ENCODE measurements at regions not wholly inside any gene's neighbourhood (a gene's known extent, or its start where the extent isn't known, plus 50 kb on each side); places are given as distances from the start of the nearest gene placed in this dataset.
"Not testable (repeated sequence)": the region's sequence is repeated elsewhere in the genome, so short reads cannot be mapped to it uniquely, and the experiment has no call there.

- not testable (repeated sequence) for DNase-seq
Observed at GRCh38 chr11:71723991-71724390, 109.0 kb upstream of the DEFB108B start.

DNA sequence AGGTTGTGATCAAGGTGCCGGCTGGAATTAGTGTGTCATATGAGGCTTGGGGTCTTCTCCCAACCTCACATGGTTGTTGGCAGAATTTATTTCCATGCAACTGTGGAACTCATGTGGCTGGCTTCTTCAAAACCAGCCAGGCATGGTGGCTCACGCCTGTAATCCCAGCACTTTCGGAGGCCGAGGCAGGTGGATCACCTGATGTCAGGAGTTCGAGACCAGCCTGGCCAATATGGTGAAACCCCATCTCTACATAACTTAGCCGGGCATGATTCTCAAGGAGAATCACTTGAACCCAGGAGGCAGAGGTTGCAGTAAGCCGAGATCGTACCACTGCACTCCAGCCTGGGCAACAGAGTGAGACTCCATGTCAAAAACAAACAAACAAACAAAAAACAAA lies 102.3 kb upstream of the DEFB108B start:
- DNase-seq = not testable (repeated sequence)

GRCh38 chr11:71734368-71734767 lies 98.6 kb upstream of the DEFB108B start:
- DNase-seq = peak in 2 of 3 donors; percentile 0 to 6

GRCh38 chr11:71738317-71738716 lies 94.7 kb upstream of the DEFB108B start:
- DNase-seq = not testable (repeated sequence)

GRCh38 chr11:71743385-71743784 lies 89.6 kb upstream of the DEFB108B start:
- DNase-seq = not testable (repeated sequence)

- DNase-seq = not testable (repeated sequence)
Observed at GRCh38 chr11:71745656-71746055, 87.3 kb upstream of the DEFB108B start.

DNA sequence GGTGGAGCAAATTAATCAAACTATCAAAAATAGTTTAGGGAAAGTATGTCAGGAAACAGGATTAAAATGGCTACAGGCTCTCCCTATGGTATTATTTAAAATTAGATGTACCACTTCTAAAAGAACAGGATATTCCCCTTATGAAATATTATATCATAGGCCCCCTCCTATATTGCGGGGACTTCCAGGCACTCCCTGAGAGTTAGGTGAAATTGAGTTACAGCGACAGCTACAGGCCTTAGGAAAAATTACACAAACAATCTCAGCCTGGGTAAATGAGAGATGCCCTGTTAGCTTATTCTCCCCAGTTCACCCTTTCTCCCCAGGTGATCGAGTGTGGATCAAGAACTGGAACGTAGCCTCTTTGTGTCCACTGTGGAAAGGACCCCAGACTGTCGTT lies 86.7 kb upstream of the DEFB108B start:
- not testable (repeated sequence) for DNase-seq

- not testable (repeated sequence) for DNase-seq
Observed at GRCh38 chr11:71748965-71749620, 83.9 kb upstream of the DEFB108B start.

DNA sequence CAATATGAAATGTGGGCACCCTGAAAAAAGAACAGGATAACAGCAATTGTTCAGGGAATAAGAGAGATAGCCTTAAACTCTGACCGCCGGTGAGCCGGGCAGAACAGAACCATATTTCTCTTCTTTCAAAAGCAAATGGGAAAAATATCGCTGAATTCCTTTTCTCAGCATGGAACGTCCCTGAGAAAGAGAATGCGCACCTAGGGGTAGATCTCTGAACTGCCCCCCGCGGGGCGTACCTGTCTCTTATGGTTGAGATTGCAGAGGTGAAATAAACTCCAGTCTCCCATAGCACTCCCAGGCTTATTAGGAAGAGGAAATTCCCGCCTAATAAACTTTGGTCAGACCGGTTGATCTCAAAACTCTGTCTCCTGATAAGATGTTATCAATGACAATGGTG lies 82.1 kb upstream of the DEFB108B start:
- not testable (repeated sequence) for DNase-seq

DNA sequence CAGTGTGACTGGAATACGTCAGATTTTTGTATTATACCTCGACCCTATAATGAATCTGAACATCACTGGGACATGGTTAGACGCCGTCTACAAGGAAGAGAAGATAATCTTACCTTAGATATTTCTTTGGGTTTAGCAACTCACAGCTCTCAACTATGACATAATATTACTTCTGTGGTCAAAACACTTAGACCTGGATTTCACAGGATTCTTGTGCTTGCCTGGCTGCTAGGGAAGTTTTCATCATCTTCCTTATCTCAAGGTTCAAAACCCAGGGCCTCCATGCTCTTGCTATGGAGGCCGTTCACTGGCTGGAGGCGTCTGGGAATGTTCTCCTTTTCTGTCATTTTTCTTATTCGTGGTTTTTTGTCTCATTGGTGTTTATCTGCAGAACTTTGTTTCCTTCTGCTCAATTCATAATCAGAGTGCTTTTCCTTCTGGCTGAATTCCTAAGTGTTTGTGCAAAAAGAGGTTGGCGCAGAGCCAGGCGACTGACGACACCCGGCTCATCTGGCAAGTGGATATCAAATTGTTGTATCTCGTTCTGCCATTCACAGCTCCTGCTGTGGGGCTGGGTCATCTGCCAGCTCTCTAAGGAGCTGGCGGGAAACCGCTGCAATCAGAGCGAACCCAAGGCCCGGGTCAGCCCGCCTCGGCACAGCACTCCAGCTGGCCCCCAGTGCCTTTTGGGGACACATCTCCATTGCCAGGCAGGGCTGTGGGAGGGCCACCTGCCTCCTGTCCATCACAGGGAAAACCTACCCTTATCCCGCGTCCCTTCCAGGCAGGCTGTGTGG lies 68.1 kb upstream of the DEFB108B start:
- DNase-seq = not testable (repeated sequence)

DNA sequence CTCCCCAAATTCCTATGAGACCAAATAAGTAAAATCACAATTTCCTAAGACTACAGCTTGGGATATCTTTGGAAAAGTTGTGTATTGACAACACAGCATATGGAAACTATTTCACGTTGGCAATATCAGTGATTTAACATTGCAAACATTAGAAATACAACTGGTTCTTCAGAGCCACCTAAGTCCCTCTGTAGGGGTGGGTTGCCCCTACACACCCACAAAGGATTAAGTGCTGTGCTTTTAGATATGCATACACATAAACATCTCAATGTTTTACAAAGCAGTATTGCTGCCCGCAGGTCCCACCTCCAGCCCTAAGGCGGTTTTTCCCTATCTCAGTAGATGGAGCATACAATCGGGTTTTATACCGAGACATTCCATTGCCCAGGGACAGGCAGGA lies 66.0 kb upstream of the DEFB108B start:
- DNase-seq = not testable (repeated sequence)

- DNase-seq = peak in 1 of 3 donors; percentile 19
Observed at GRCh38 chr11:71772193-71772592, 60.8 kb upstream of the DEFB108B start.

- DNase-seq = no peak
Observed at GRCh38 chr11:71774603-71775222, 58.3 kb upstream of the DEFB108B start.

DNA sequence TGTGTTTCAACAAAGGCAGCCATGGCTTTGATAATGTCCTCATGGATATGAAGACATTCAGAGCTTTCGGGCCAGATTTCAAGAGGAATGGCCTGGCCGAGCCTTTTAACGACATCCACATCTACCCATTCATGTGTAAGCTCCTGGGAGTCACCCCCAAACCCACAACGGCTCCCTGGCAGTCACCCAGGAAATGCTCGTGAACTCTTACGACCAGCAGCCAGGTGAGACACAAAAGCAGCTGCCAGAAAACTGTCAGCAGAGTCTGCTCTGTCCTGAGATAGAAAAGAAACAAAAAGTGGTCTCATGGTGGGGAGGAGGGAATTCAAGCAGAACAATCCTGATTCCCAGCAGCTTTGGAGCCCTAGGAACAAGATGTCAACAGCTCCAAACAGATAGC lies 52.9 kb upstream of the DEFB108B start:
- not testable (repeated sequence) for DNase-seq

- DNase-seq = not testable (repeated sequence)
Observed at GRCh38 chr11:71780771-71781170, 52.2 kb upstream of the DEFB108B start.

GRCh38 chr11:71781491-71781890 lies 51.5 kb upstream of the DEFB108B start:
- not testable (repeated sequence) for DNase-seq

DNA sequence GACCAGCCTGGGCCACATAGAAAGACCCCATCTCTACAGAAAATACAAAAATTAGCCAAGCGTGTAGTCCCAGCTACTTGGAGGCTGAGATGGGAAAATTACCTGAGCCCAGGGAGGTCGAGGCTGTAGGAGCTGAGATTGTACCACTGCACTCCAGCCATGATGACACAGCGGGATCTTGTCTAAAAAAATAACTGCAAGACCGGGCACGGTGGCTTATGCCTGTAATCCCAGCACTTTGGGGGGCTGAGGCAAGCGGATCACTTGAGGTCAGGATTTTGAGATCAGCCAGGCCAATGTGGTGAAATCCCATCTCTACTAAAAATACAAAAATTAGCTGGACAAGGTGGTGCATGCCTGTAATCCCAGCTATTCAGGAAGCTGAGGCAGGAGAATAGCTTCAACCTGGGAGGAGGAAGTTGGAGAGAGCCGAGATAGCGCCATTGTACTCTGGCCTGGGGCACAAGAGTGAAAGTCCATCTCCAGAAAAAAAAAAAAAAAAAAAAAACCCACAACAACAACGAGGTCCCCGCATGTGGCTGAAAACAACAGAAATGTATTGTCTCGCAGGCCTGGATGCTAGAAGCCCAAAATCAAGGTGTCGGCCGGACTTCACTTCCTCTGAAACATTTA lies 50.7 kb upstream of the DEFB108B start:
- not testable (repeated sequence) for DNase-seq

DNA sequence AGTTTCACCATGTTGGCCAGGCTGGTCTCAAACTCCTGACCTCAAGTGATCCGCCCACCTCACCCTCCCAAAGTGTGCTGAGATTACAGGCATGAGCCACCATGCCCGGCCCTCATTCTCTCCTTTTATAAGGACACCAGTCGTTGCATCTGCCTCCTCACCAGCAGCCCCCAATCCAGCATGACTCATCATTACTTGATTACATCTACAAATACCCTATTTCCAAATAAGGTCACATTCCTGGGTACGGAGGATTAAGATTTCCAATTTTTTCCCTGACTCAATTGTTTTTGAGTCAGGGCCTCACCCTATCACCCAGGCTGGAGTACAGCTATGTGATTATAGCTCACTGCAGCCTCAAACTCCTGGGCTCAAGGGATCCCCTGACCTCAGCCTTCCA lies 49.8 kb upstream of the DEFB108B start:
- DNase-seq = peak in 2 of 3 donors; percentile 7 to 13
